HEK293 (cell line): ENCODE measurements at regions not wholly inside any gene's neighbourhood (a gene's known extent, or its start where the extent isn't known, plus 50 kb on each side); places are given as distances from the start of the nearest gene placed in this dataset.

Source experiments
- CTCF ChIA-PET: fragments of 350-600 bp; formaldehyde crosslinking; extraction: SDS; loops from one replicate; lab custom pipeline; 2021; ENCODE audit warnings: antibody characterized with exemption; lab: Yijun Ruan, JAX
- POLR2A ChIA-PET: fragments of 300-600 bp; formaldehyde crosslinking; extraction: SDS; loops from one replicate; lab custom pipeline; 2020; ENCODE audit warnings: antibody characterized with exemption, inconsistent platforms; lab: Yijun Ruan, JAX
- H3K27ac ChIP-seq: fragments of 200-500 bp; sonication (Bioruptor generic); 2 replicates; pipeline ENCODE4 v1.5.1; 2014; ENCODE audit warnings: low read depth, low read length, control low read depth, inconsistent platforms; ENCODE audit errors: extremely low read depth
- H3K36me3 ChIP-seq, 2 experiments: fragments of 200-500 bp in 1 of 2; sonication (Bioruptor generic) in 1 of 2; 1 replicate in 1 of 2; 2 replicates in 1 of 2; pipeline ENCODE4 v1.5.1; 2014 to 2017; ENCODE audit warnings: inconsistent platforms in 2 of 2, low read length in 2 of 2; ENCODE audit not compliant: control insufficient read depth in 2 of 2, insufficient read depth in 1 of 2
- H3K4me1 ChIP-seq: fragments of 200-500 bp; sonication (Bioruptor generic); 2 replicates; pipeline ENCODE4 v1.5.1; 2014; ENCODE audit warnings: mild to moderate bottlenecking, low read length, inconsistent platforms; ENCODE audit not compliant: control insufficient read depth, insufficient read depth
- H3K4me3 ChIP-seq: 2 replicates; pipeline ENCODE4 v1.5.1; 2011; ENCODE audit warnings: low read depth, mild to moderate bottlenecking, control low read depth, low read length, moderate library complexity
- H3K9me3 ChIP-seq: fragments of 200-500 bp; sonication (Bioruptor generic); 2 replicates; pipeline ENCODE4 v1.5.1; 2014; ENCODE audit warnings: low read depth, low read length, inconsistent platforms; ENCODE audit not compliant: control insufficient read depth, insufficient read depth
- HOXD13 ChIP-seq: sonication (generic); formaldehyde crosslinking; IDR thresholded peaks from 2 replicates; pipeline ENCODE4 v1.8.0; 2022; ENCODE audit warnings: missing genetic modification reagents, borderline replicate concordance
- KLF10 ChIP-seq: fragments of 450-650 bp; IDR thresholded peaks from 2 replicates; pipeline ENCODE4 v1.5.1; 2018; ENCODE audit warnings: missing biosample characterization, mild to moderate bottlenecking, missing genetic modification characterization
- OSR2 ChIP-seq: fragments of 450-650 bp; formaldehyde crosslinking; IDR thresholded peaks from 2 replicates; pipeline ENCODE4 v1.5.1; 2016; ENCODE audit warnings: missing biosample characterization, missing genetic modification characterization
- PRDM1 ChIP-seq: fragments of 450-650 bp; formaldehyde crosslinking; IDR thresholded peaks from 2 replicates; pipeline ENCODE4; 2016; ENCODE audit warnings: missing biosample characterization, missing genetic modification characterization
- REPIN1 ChIP-seq: fragments of 450-650 bp; formaldehyde crosslinking; IDR thresholded peaks from 2 replicates; pipeline ENCODE4 v1.5.1; 2017; ENCODE audit warnings: missing biosample characterization, missing genetic modification characterization, low read depth
- SP7 ChIP-seq: fragments of 450-650 bp; formaldehyde crosslinking; IDR thresholded peaks from 2 replicates; pipeline ENCODE4 v1.5.1; 2016; ENCODE audit warnings: missing biosample characterization, missing genetic modification characterization
- ZBTB48 ChIP-seq: fragments of 450-650 bp; formaldehyde crosslinking; IDR thresholded peaks from 2 replicates; pipeline ENCODE4 v1.5.1; 2016; ENCODE audit warnings: missing biosample characterization, missing genetic modification characterization
- ZFP37 ChIP-seq: fragments of 450-650 bp; formaldehyde crosslinking; IDR thresholded peaks from 2 replicates; pipeline ENCODE4 v1.5.1; 2016; ENCODE audit warnings: missing biosample characterization, missing genetic modification characterization
- ZNF140 ChIP-seq: fragments of 450-650 bp; formaldehyde crosslinking; IDR thresholded peaks from 2 replicates; pipeline ENCODE4 v1.5.1; 2016; ENCODE audit warnings: missing biosample characterization, missing genetic modification characterization
- ZNF169 ChIP-seq: fragments of 450-650 bp; formaldehyde crosslinking; IDR thresholded peaks from 2 replicates; pipeline ENCODE4 v1.5.1; 2016; ENCODE audit warnings: missing biosample characterization, missing genetic modification characterization
- ZNF174 ChIP-seq: fragments of 450-650 bp; formaldehyde crosslinking; IDR thresholded peaks from 2 replicates; pipeline ENCODE4 v1.5.0; 2017; ENCODE audit warnings: missing biosample characterization, mild to moderate bottlenecking, missing genetic modification characterization
- ZNF175 ChIP-seq: fragments of 450-650 bp; formaldehyde crosslinking; IDR thresholded peaks from 2 replicates; pipeline ENCODE4 v1.5.1; 2016; ENCODE audit warnings: missing biosample characterization, missing genetic modification characterization
- ZNF211 ChIP-seq: fragments of 450-650 bp; formaldehyde crosslinking; IDR thresholded peaks from 2 replicates; pipeline ENCODE4 v1.5.1; 2016; ENCODE audit warnings: low read depth, missing biosample characterization, missing genetic modification characterization
- ZNF302 ChIP-seq: fragments of 450-650 bp; formaldehyde crosslinking; IDR thresholded peaks from 2 replicates; pipeline ENCODE4 v1.5.1; 2016; ENCODE audit warnings: missing biosample characterization, missing genetic modification characterization, low read depth
- ZNF366 ChIP-seq: fragments of 450-650 bp; formaldehyde crosslinking; conservative IDR thresholded peaks from 2 replicates; pipeline ENCODE4 v1.5.1; 2016; ENCODE audit warnings: missing biosample characterization, missing genetic modification characterization
- ZNF433 ChIP-seq: fragments of 450-650 bp; formaldehyde crosslinking; IDR thresholded peaks from 2 replicates; pipeline ENCODE4 v1.5.1; 2016; ENCODE audit warnings: missing biosample characterization, missing genetic modification characterization, low read depth
- ZNF473 ChIP-seq: fragments of 450-650 bp; formaldehyde crosslinking; IDR thresholded peaks from 2 replicates; pipeline ENCODE4 v1.5.1; 2017; ENCODE audit warnings: missing biosample characterization, missing genetic modification characterization
- ZNF571 ChIP-seq: fragments of 450-650 bp; formaldehyde crosslinking; IDR thresholded peaks from 2 replicates; pipeline ENCODE4 v1.5.0; 2017; ENCODE audit warnings: missing biosample characterization, missing genetic modification characterization
- ZNF623 ChIP-seq: fragments of 450-650 bp; formaldehyde crosslinking; IDR thresholded peaks from 2 replicates; pipeline ENCODE4 v1.5.1; 2016; ENCODE audit warnings: missing biosample characterization, missing genetic modification characterization
- ZNF777 ChIP-seq: fragments of 450-650 bp; formaldehyde crosslinking; IDR thresholded peaks from 2 replicates; pipeline ENCODE4 v1.5.1; 2017; ENCODE audit warnings: missing biosample characterization, missing genetic modification characterization, borderline replicate concordance
- TF ChIP-seq, protein P1 (sequence below): fragments of 450-650 bp; formaldehyde crosslinking; IDR thresholded peaks from 2 replicates; pipeline ENCODE4 v1.5.1; 2016; ENCODE audit warnings: missing biosample characterization, missing genetic modification characterization
- TF ChIP-seq, protein P2 (sequence below): fragments of 450-650 bp; formaldehyde crosslinking; IDR thresholded peaks from 2 replicates; pipeline ENCODE4 v1.5.1; 2016; ENCODE audit warnings: missing biosample characterization, missing genetic modification characterization
- TF ChIP-seq, protein P3 (sequence below): fragments of 450-650 bp; formaldehyde crosslinking; optimal IDR thresholded peaks from 2 replicates; pipeline ENCODE3; 2016; ENCODE audit warnings: missing biosample characterization, mild to moderate bottlenecking, missing genetic modification characterization
- TF ChIP-seq, protein P4 (sequence below): fragments of 450-650 bp; formaldehyde crosslinking; IDR thresholded peaks from 2 replicates; pipeline ENCODE4 v1.5.1; 2016; ENCODE audit warnings: missing biosample characterization, missing genetic modification characterization

DNA sequence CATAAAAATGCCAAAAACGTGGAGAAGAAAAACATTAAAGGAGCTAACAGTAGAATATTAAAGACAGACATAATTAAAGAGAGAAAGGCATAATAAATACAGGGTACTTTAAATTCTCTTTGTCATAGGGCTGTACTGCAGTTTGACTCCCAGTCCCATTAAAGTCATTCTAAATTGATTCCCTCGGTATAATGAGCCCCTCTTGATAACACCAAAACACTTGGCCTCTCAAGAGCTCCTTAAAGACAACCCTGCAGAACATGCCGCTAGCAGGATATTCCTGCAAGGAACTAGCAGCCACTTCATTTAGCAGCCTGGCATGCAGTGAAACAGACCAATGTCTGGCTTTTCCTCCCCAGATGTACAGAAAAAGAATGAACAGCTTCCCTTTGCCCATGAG is 273.8 kb upstream of the ESRRG start:
- POLR2A ChIA-PET = no interaction called here
- CTCF ChIA-PET = interaction anchor here (0.6 kb wide), 1 partner anchor 1313 kb away, joined by 4 read pairs; no protein-coding TSS in a partner anchor
- no peak for TF ChIP-seq ZNF366 (tag by site-specific recombination)
- no peak for TF ChIP-seq OSR2 (tag by site-specific recombination)
- no peak for TF ChIP-seq PRDM1 (tag by site-specific recombination)
- TF ChIP-seq, protein P1, sequence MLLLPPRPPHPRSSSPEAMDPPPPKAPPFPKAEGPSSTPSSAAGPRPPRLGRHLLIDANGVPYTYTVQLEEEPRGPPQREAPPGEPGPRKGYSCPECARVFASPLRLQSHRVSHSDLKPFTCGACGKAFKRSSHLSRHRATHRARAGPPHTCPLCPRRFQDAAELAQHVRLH (tag by site-specific recombination) = no peak
- TF ChIP-seq ZFP37 = no peak
- no peak for TF ChIP-seq ZNF623 (tag by site-specific recombination)
- TF ChIP-seq ZNF473 (tag by site-specific recombination) = no peak
- TF ChIP-seq ZNF777 (tag by site-specific recombination) = no peak
- TF ChIP-seq, protein P2, sequence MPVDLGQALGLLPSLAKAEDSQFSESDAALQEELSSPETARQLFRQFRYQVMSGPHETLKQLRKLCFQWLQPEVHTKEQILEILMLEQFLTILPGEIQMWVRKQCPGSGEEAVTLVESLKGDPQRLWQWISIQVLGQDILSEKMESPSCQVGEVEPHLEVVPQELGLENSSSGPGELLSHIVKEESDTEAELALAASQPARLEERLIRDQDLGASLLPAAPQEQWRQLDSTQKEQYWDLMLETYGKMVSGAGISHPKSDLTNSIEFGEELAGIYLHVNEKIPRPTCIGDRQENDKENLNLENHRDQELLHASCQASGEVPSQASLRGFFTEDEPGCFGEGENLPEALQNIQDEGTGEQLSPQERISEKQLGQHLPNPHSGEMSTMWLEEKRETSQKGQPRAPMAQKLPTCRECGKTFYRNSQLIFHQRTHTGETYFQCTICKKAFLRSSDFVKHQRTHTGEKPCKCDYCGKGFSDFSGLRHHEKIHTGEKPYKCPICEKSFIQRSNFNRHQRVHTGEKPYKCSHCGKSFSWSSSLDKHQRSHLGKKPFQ (tag by site-specific recombination) = no peak
- TF ChIP-seq ZNF302 = no peak
- TF ChIP-seq SP7 (tag by site-specific recombination) = no peak
- TF ChIP-seq, protein P3, sequence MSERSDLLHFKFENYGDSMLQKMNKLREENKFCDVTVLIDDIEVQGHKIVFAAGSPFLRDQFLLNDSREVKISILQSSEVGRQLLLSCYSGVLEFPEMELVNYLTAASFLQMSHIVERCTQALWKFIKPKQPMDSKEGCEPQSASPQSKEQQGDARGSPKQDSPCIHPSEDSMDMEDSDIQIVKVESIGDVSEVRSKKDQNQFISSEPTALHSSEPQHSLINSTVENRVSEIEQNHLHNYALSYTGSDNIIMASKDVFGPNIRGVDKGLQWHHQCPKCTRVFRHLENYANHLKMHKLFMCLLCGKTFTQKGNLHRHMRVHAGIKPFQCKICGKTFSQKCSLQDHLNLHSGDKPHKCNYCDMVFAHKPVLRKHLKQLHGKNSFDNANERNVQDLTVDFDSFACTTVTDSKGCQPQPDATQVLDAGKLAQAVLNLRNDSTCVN (tag by site-specific recombination) = no peak
- no peak for TF ChIP-seq ZNF175 (tag by site-specific recombination)
- no peak for TF ChIP-seq ZNF140
- TF ChIP-seq ZNF433 (tag by site-specific recombination) = no peak
- TF ChIP-seq, all 188 proteins: peak for 0

DNA sequence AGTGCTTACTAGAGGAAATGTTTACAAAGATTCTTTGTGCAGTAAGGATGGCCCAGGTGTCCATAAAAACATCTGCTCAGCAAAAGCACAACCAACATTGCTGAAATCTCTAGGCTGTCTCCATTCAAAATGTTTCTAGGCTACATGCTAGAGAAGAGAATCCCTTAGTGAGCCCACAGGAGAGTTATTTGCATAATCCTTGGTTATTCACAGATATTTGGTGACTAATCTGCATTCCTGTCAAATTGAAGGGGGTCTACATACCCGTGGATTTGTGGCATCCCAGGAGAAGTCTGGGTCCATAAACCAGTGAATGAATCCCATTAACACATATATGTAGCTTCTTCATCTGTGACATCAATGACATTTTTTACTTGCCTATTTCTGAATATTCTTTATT is 261.3 kb upstream of the ESRRG start:
- Histone ChIP-seq H3K27ac (no peak overlapping the region), H3K4me1 (no peaks in the 10 kb centered on the region), H3K4me3 (no peak overlapping the region), H3K36me3 (no peaks in the 10 kb centered on the region), H3K9me3 (no peaks in the 10 kb centered on the region)
- ChIA-PET POLR2A (no interaction called here), CTCF (no interaction called here)
- TF ChIP-seq ZNF174 (tag by site-specific recombination) (no peak), KLF10 (tag by site-specific recombination) (no peak), ZNF169 (no peak), REPIN1 (tag by site-specific recombination) (no peak), ZBTB48 (tag by site-specific recombination) (no peak), HOXD13 (CRISPR knock-in tag) (no peak), ZNF211 (no peak), ZNF571 (no peak)
- TF ChIP-seq, protein P4, sequence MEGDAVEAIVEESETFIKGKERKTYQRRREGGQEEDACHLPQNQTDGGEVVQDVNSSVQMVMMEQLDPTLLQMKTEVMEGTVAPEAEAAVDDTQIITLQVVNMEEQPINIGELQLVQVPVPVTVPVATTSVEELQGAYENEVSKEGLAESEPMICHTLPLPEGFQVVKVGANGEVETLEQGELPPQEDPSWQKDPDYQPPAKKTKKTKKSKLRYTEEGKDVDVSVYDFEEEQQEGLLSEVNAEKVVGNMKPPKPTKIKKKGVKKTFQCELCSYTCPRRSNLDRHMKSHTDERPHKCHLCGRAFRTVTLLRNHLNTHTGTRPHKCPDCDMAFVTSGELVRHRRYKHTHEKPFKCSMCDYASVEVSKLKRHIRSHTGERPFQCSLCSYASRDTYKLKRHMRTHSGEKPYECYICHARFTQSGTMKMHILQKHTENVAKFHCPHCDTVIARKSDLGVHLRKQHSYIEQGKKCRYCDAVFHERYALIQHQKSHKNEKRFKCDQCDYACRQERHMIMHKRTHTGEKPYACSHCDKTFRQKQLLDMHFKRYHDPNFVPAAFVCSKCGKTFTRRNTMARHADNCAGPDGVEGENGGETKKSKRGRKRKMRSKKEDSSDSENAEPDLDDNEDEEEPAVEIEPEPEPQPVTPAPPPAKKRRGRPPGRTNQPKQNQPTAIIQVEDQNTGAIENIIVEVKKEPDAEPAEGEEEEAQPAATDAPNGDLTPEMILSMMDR (tag by site-specific recombination) = no peak

More for the DNA sequence above, 273.8 kb upstream of the ESRRG start:
- H3K4me1 ChIP-seq = no peaks in the 10 kb centered on the region
- no peak overlapping the region for H3K4me3 ChIP-seq
- no peaks in the 10 kb centered on the region for H3K36me3 ChIP-seq
- H3K9me3 ChIP-seq = no peaks in the 10 kb centered on the region
- H3K27ac ChIP-seq = no peak overlapping the region
